IMR-90 (cell line): ENCODE measurements at regions not wholly inside any gene's neighbourhood (a gene's known extent, or its start where the extent isn't known, plus 50 kb on each side); places are given as distances from the start of the nearest gene placed in this dataset.

Experiments
- ATAC-seq: fragments of 200-7000 bp; cut with Tn5 transposase; 2 replicates; pipeline ENCODE4 v1.9.1; 2020; ENCODE audit warnings: low read depth, mild to moderate bottlenecking, moderate library complexity
- BruUV-seq: library from RNA; stranded (reverse); fragments of 400-500 nt; replicated peaks from 2 replicates; lab custom pipeline; 2021; lab: Mats Ljungman, UMichigan
- CTCF ChIA-PET: fragments of 300-600 bp; formaldehyde crosslinking; extraction: SDS; loops from one replicate; lab custom pipeline; 2021; ENCODE audit warnings: antibody characterized with exemption; lab: Yijun Ruan, JAX
- POLR2A ChIA-PET: fragments of 300-600 bp; sonication (Branson Sonifier 250); formaldehyde crosslinking; loops from one replicate; lab custom pipeline; 2022; ENCODE audit warnings: antibody characterized with exemption; ENCODE audit not compliant: unreplicated experiment; lab: Charles Lee
- DNase-seq: peaks from one replicate; pipeline ENCODE4 v3.0.0; 2013
- H2AFZ ChIP-seq: replicated peaks from 2 replicates; pipeline ENCODE3; 2013; ENCODE audit warnings: low read length, mild to moderate bottlenecking; ENCODE audit not compliant: poor library complexity
- H2AK5ac ChIP-seq: 2 replicates; pipeline ENCODE4 v1.6.1; 2013; ENCODE audit warnings: low read depth, low read length, inconsistent platforms
- H2AK9ac ChIP-seq: replicated peaks from 2 replicates; pipeline ENCODE3; 2013; ENCODE audit warnings: mild to moderate bottlenecking, low read depth, low read length, moderate library complexity; ENCODE audit not compliant: poor library complexity
- H2BK120ac ChIP-seq: 2 replicates; pipeline ENCODE4 v1.6.1; 2013; ENCODE audit warnings: low read depth, low read length, inconsistent platforms
- H2BK15ac ChIP-seq: 3 replicates; pipeline ENCODE4 v1.6.1; 2013; ENCODE audit warnings: low read depth, low read length, inconsistent platforms
- H2BK20ac ChIP-seq: 2 replicates; pipeline ENCODE4 v1.6.1; 2013; ENCODE audit warnings: low read depth, mild to moderate bottlenecking, inconsistent platforms, low read length, moderate library complexity
- H2BK5ac ChIP-seq: 2 replicates; pipeline ENCODE4 v1.6.1; 2013; ENCODE audit warnings: mild to moderate bottlenecking, low read depth, low read length, inconsistent platforms; ENCODE audit not compliant: poor library complexity, severe bottlenecking
- H3K14ac ChIP-seq: replicated peaks from 2 replicates; pipeline ENCODE4 v1.6.1; 2013; ENCODE audit warnings: low read depth, low read length, inconsistent platforms
- H3K18ac ChIP-seq: 2 replicates; pipeline ENCODE4 v1.6.1; 2013; ENCODE audit warnings: low read depth, low read length, control low read depth
- H3K23ac ChIP-seq: 2 replicates; pipeline ENCODE4 v1.6.1; 2013; ENCODE audit warnings: low read depth, low read length, inconsistent platforms
- H3K27ac ChIP-seq: 2 replicates; pipeline ENCODE4 v1.5.1; 2013; ENCODE audit warnings: mild to moderate bottlenecking, control low read depth, low read length; ENCODE audit not compliant: insufficient read depth
- H3K27me3 ChIP-seq: 2 replicates; pipeline ENCODE4 v1.6.1; 2013; ENCODE audit warnings: low read length; ENCODE audit not compliant: control insufficient read depth, insufficient read depth
- H3K36me3 ChIP-seq: 2 replicates; pipeline ENCODE4 v1.6.1; 2013; ENCODE audit warnings: low read length, mixed read lengths; ENCODE audit not compliant: control insufficient read depth, insufficient read depth
- H3K4ac ChIP-seq: 2 replicates; pipeline ENCODE4 v1.6.1; 2013; ENCODE audit warnings: low read depth, low read length, inconsistent platforms
- H3K4me1 ChIP-seq: 2 replicates; pipeline ENCODE4 v1.6.1; 2013; ENCODE audit warnings: low read length, mixed read lengths; ENCODE audit not compliant: control insufficient read depth, insufficient read depth
- H3K4me2 ChIP-seq: 2 replicates; pipeline ENCODE4 v1.6.1; 2013; ENCODE audit warnings: low read depth, mild to moderate bottlenecking, control low read depth, low read length, moderate library complexity
- H3K4me3 ChIP-seq: 2 replicates; pipeline ENCODE4 v1.5.1; 2013; ENCODE audit warnings: low read depth, mild to moderate bottlenecking, control low read depth, low read length, moderate library complexity; ENCODE audit not compliant: insufficient read depth
- H3K56ac ChIP-seq: 2 replicates; pipeline ENCODE4 v1.6.1; 2013; ENCODE audit warnings: low read length, inconsistent platforms; ENCODE audit not compliant: insufficient read depth; ENCODE audit errors: extremely low read depth
- H3K79me1 ChIP-seq, 2 experiments: 2 replicates each; pipeline ENCODE4 v1.6.1; 2013; ENCODE audit warnings: low read length in 2 of 2, inconsistent platforms in 1 of 2, low read depth in 1 of 2
- H3K9ac ChIP-seq: 2 replicates; pipeline ENCODE4 v1.6.1; 2013; ENCODE audit warnings: low read depth, low read length, control low read depth
- H3K9me1 ChIP-seq: 2 replicates; pipeline ENCODE4 v1.6.1; 2013; ENCODE audit warnings: low read length, inconsistent platforms; ENCODE audit not compliant: insufficient read depth
- H3K9me3 ChIP-seq: 2 replicates; pipeline ENCODE4 v1.6.1; 2013; ENCODE audit warnings: low read length; ENCODE audit not compliant: control insufficient read depth, insufficient read depth
- H4K20me1 ChIP-seq: 2 replicates; pipeline ENCODE4 v1.6.1; 2013; ENCODE audit warnings: low read length, inconsistent platforms; ENCODE audit not compliant: insufficient read depth
- H4K5ac ChIP-seq: 2 replicates; pipeline ENCODE4 v1.6.1; 2013; ENCODE audit warnings: mild to moderate bottlenecking, low read depth, low read length, control low read depth
- H4K8ac ChIP-seq, 2 experiments: 2 replicates each; pipeline ENCODE4 v1.6.1; 2013; ENCODE audit warnings: low read depth in 2 of 2, low read length in 2 of 2, control low read depth in 1 of 2, inconsistent platforms in 1 of 2
- H4K91ac ChIP-seq: 2 replicates; pipeline ENCODE4 v1.6.1; 2013; ENCODE audit warnings: low read depth, low read length, inconsistent platforms; ENCODE audit not compliant: insufficient read depth
- BHLHE40 ChIP-seq: fragments of 150-350 bp; IDR thresholded peaks from 2 replicates; pipeline ENCODE4 v1.6.1; 2016; ENCODE audit warnings: mild to moderate bottlenecking, low read depth, low read length
- MXI1 ChIP-seq: IDR thresholded peaks from 2 replicates; pipeline ENCODE4 v1.6.1; 2012; ENCODE audit warnings: low read depth, mild to moderate bottlenecking, low read length, moderate library complexity, borderline replicate concordance
- RAD21 ChIP-seq: IDR thresholded peaks from 2 replicates; pipeline ENCODE4 v1.6.1; 2012; ENCODE audit warnings: low read length, improper control_type of control experiment
- RCOR1 ChIP-seq: IDR thresholded peaks from 2 replicates; pipeline ENCODE4 v1.6.1; 2012; ENCODE audit warnings: mild to moderate bottlenecking, low read length, improper control_type of control experiment; ENCODE audit not compliant: insufficient replicate concordance
- RFX5 ChIP-seq: IDR thresholded peaks from 2 replicates; pipeline ENCODE4 v1.8.0; 2012; ENCODE audit warnings: low read depth, mild to moderate bottlenecking, low read length, moderate library complexity
- WGBS, 2 experiments: methylation state at CpG; one replicate each; pipeline versions ENCODE4 v1.1.5 to v1.1.7; 2013; ENCODE audit warnings: missing lambda C conversion rate in 2 of 2; ENCODE audit not compliant: insufficient read length in 1 of 2; ENCODE audit errors: extremely low coverage in 2 of 2; 5-methylcytosine and 5-hydroxymethylcytosine counted together
- dilution Hi-C: fragments of 300-500 bp; cut with HindIII; formaldehyde crosslinking; loops from one replicate; pipeline ENCODE4 v1.14.3; 2018; ENCODE audit warnings: low sequenced_read_pairs; ENCODE audit not compliant: unreplicated experiment
- in situ Hi-C: fragments of 300-500 bp; cut with MboI; formaldehyde crosslinking; loops from 3 replicates; pipeline ENCODE4 v1.14.3; 2019; ENCODE audit warnings: low sequenced_read_pairs, inconsistent platforms, mixed read lengths
- intact Hi-C: fragments of 100-400 bp; cut with micrococcal nuclease; formaldehyde crosslinking; loops from 2 replicates; pipeline ENCODE4 v1.10.0; 2022
- TF ChIP-seq, protein P1 (sequence below): fragments of 150-350 bp; IDR thresholded peaks from 2 replicates; pipeline ENCODE4 v1.6.1; 2017; ENCODE audit warnings: mild to moderate bottlenecking, antibody characterized with exemption, low read length, low read depth

DNA sequence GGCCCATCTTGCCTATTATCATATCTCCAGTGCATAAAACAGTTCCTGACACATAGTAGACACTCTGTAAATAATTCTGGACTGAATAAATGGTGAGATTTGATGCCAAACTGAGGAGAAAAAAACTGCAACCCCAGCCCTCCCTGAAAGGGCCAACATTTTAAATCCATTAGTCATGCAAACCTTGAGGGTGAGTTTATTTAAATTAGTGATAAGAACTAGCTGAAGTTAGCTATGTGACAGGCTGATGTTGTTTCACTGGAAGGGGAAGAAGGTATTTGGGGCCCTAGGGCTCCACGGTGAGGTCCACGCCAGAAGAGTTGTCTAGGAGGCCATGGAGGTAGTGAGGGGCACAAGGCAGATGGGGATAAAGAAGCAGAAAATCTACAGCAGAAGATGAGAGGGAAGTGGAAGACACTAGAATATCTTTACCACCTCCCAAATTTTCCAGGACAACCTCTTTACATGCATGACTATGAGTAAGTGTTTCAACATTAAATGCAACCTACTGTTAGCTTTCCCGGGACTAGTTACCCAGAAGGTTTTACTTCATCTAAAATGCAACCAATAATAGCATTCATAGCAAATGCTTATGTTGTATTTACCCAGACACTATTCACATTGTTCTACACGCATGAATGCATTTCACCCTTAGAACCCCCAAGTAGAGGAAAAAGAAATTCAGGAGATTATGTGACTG lies 183.2 kb upstream of the LYZL1 start (continued):
- TF ChIP-seq MXI1 (no peak), BHLHE40 (no peak), RFX5 (no peak), RCOR1 (peak; percentile 23)
- TF ChIP-seq, protein P1, sequence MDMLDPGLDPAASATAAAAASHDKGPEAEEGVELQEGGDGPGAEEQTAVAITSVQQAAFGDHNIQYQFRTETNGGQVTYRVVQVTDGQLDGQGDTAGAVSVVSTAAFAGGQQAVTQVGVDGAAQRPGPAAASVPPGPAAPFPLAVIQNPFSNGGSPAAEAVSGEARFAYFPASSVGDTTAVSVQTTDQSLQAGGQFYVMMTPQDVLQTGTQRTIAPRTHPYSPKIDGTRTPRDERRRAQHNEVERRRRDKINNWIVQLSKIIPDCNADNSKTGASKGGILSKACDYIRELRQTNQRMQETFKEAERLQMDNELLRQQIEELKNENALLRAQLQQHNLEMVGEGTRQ: no peak

DNA sequence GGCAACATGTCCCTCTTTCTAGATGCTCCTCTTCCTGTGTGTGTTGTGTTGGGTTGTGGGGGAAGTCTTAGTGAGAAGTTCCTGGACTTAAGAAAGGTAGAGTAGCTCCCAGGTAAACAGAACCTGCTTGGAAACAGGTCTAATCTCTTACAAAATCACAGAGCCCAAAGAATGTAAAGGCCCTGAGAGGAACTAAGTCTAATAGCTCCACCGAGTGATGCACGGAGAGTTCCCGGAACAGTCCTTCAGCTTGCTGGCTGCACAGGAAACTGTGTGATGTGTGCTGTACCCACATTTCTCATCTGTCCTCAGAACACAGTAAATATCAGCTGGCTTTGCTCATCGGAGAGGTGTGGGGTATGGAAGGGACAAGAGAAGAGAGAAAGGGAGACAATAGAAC lies 182.6 kb upstream of the LYZL1 start:
- no peak overlapping the region for H2AK9ac ChIP-seq
- peak overlapping the region; percentile 31 for H2BK5ac ChIP-seq
- in situ Hi-C loops (no loop called here), intact Hi-C loops (no loop called here), dilution Hi-C loops (no loop called here)
- no peak overlapping the region for H3K4me3 ChIP-seq
- peak overlapping the region; percentile 85 for H4K5ac ChIP-seq
- ATAC-seq: no peak
- H3K27me3 ChIP-seq: peaks cover 9% of the 10 kb centered on the region; the same call in 1 of the 2 replicates
- H4K20me1 ChIP-seq: no peaks in the 10 kb centered on the region
- peaks cover 13% of the 10 kb centered on the region for H3K4me1 ChIP-seq
- peak overlapping the region; percentile 80; the same call in 2 of the 3 replicates for H2BK15ac ChIP-seq
- H2AK5ac ChIP-seq: peak overlapping the region; percentile 97
- 0 out of 2 replicates have a peak overlapping the region, but pooled peaks have one; percentile 43 for H3K56ac ChIP-seq
- peak overlapping the region; percentile 97 for H2BK20ac ChIP-seq
- no peak for DNase-seq
- peak overlapping the region; percentile 86 for H3K23ac ChIP-seq
- no peaks in the 10 kb centered on the region for H3K36me3 ChIP-seq
- no TSS peak for BruUV-seq
- no peak for TF ChIP-seq MXI1
- no peak for TF ChIP-seq RAD21
- WGBS, 2 experiments: no CpG with 5 or more reads among the region's 4 CpGs
- H3K4me2 ChIP-seq: peak overlapping the region; percentile 2; the same call in 1 of the 2 replicates
- peak overlapping the region; percentile 8 to 52 for H4K8ac ChIP-seq
- H2AFZ ChIP-seq: no peak overlapping the region
- no peak overlapping the region for H3K9ac ChIP-seq
- ChIA-PET CTCF (interaction anchor here (0.6 to 1.5 kb wide), 3 partner anchors 13 to 427 kb away, joined by 4 to 7 read pairs (median 4); no protein-coding TSS in a partner anchor), POLR2A (no interaction called here)
- H4K91ac ChIP-seq: peak overlapping the region; percentile 95
- H3K9me3 ChIP-seq: peaks cover 4% of the 10 kb centered on the region
- H2BK120ac ChIP-seq: peak overlapping the region; percentile 97
- H3K18ac ChIP-seq: peak overlapping the region; percentile 97
- no peaks in the 10 kb centered on the region for H3K79me1 ChIP-seq
- peak overlapping the region; percentile 94 for H3K14ac ChIP-seq
- peaks cover 13% of the 10 kb centered on the region for H3K9me1 ChIP-seq
- peak overlapping the region; percentile 96 for H3K4ac ChIP-seq
- H3K27ac ChIP-seq: peak overlapping the region; percentile 46
